ENCODE measurements at regions not wholly inside any gene's neighbourhood (a gene's known extent, or its start where the extent isn't known, plus 50 kb on each side); places are given as distances from the start of the nearest gene placed in this dataset.

GRCh38 chr4:127293496-127293895 is 339.3 kb upstream of the INTU start:
- TF ChIP-seq CTCF (IDR thresholded peaks at IDR 0.05) = no peak
- TF ChIP-seq POLR2A (IDR thresholded peaks at IDR 0.05) = no peak
